GM21447 (cell line): ENCODE measurements at regions not wholly inside any gene's neighbourhood (a gene's known extent, or its start where the extent isn't known, plus 50 kb on each side); places are given as distances from the start of the nearest gene placed in this dataset.

ENCODE experiments used
- ATAC-seq: cut with Tn5 transposase; IDR thresholded peaks from one replicate; pipeline ENCODE4 v1.9.1; 2021; ENCODE audit not compliant: unreplicated experiment

- ATAC-seq = no peak
Measured at GRCh38 chr11:116643521-116643920, 129.3 kb downstream of the BUD13 start.

- ATAC-seq = no peak
Measured at GRCh38 chr11:116642902-116643301, 129.9 kb downstream of the BUD13 start.

GRCh38 chr11:116642481-116642880 is 130.3 kb downstream of the BUD13 start:
- ATAC-seq = no peak

GRCh38 chr11:116641561-116642045 is 131.2 kb downstream of the BUD13 start:
- no peak for ATAC-seq

- ATAC-seq = no peak
Measured at GRCh38 chr11:116640641-116641402, 132.0 kb downstream of the BUD13 start.

- ATAC-seq = no peak
Measured at GRCh38 chr11:116638463-116638862, 134.3 kb downstream of the BUD13 start.

GRCh38 chr11:116637766-116638165 is 135.0 kb downstream of the BUD13 start:
- ATAC-seq = no peak

- ATAC-seq = no peak
Measured at GRCh38 chr11:116636341-116636929, 136.4 kb downstream of the BUD13 start.

- ATAC-seq = no peak
Measured at GRCh38 chr11:116631201-116631600, 141.6 kb downstream of the BUD13 start.

- no peak for ATAC-seq
Measured at GRCh38 chr11:116618461-116618860, 154.3 kb downstream of the BUD13 start.

GRCh38 chr11:116615211-116615865 is 157.4 kb downstream of the BUD13 start:
- no peak for ATAC-seq

GRCh38 chr11:116614306-116615210 is 158.2 kb downstream of the BUD13 start:
- ATAC-seq = no peak

GRCh38 chr11:116613206-116613875 is 159.4 kb downstream of the BUD13 start:
- no peak for ATAC-seq

- ATAC-seq = no peak
Measured at GRCh38 chr11:116611998-116612620, 160.7 kb downstream of the BUD13 start.

GRCh38 chr11:116610190-116610589 is 162.6 kb downstream of the BUD13 start:
- no peak for ATAC-seq

GRCh38 chr11:116607027-116607426 is 165.8 kb downstream of the BUD13 start:
- ATAC-seq = no peak

GRCh38 chr11:116605543-116606459 is 167.0 kb downstream of the BUD13 start:
- no peak for ATAC-seq

- ATAC-seq = no peak
Measured at GRCh38 chr11:116603728-116604323, 169.0 kb downstream of the BUD13 start.

- ATAC-seq = no peak
Measured at GRCh38 chr11:116602637-116602942, 170.2 kb downstream of the BUD13 start.
